ENCODE measurements at regions not wholly inside any gene's neighbourhood (a gene's known extent, or its start where the extent isn't known, plus 50 kb on each side); places are given as distances from the start of the nearest gene placed in this dataset.

DNA sequence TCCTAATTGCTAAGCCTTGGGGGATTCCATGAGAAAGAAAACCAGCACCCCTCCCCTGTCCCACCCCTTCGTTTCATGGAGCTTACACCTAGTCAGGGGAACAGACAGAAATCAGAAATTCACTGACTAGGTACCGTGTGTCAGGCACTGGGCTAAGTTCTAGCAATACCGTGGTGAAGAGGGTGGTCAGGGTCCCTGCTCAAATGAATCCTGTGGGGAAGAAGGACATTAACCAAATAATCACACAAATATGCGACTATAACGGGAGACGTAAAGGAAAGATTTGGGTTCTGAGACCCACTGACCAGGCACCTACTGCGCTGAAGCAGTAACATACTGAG lies 65.1 kb upstream of the TOP1 start:
- FAIRE-seq: no peak
- H4K20me1 ChIP-seq (ENCODE audit: insufficient read depth, low read length): peaks cover 4% of the 10 kb centered on the region
- H3K36me3 Mint-ChIP-seq (ENCODE audit: low read depth, unreplicated experiment): no peaks in the 10 kb centered on the region
- H3K27me3 Mint-ChIP-seq (ENCODE audit: low read depth, unreplicated experiment): peaks cover 14% of the 10 kb centered on the region
- no peaks in the 10 kb centered on the region for H3K9me3 ChIP-seq (ENCODE audit: insufficient read depth, low read depth, low read length)
- no peak overlapping the region for H3K4me3 ChIP-seq (ENCODE audit: insufficient read depth, low read depth, low read length)
- no peaks in the 10 kb centered on the region for H3K9me3 Mint-ChIP-seq (ENCODE audit: unreplicated experiment)
- H3K4me1 Mint-ChIP-seq (ENCODE audit: low read depth, unreplicated experiment): no peaks in the 10 kb centered on the region
- DNase-seq (ENCODE audit: low read depth): no peak
- no peaks in the 10 kb centered on the region for H3K4me1 ChIP-seq (ENCODE audit: insufficient read depth, low read length)
- no peak overlapping the region for H3K9ac ChIP-seq (ENCODE audit: low read length)
- no peak for TF ChIP-seq EZH2 (IDR thresholded peaks at IDR 0.05; ENCODE audit: insufficient read depth, low read length)
- TF ChIP-seq, protein P1, sequence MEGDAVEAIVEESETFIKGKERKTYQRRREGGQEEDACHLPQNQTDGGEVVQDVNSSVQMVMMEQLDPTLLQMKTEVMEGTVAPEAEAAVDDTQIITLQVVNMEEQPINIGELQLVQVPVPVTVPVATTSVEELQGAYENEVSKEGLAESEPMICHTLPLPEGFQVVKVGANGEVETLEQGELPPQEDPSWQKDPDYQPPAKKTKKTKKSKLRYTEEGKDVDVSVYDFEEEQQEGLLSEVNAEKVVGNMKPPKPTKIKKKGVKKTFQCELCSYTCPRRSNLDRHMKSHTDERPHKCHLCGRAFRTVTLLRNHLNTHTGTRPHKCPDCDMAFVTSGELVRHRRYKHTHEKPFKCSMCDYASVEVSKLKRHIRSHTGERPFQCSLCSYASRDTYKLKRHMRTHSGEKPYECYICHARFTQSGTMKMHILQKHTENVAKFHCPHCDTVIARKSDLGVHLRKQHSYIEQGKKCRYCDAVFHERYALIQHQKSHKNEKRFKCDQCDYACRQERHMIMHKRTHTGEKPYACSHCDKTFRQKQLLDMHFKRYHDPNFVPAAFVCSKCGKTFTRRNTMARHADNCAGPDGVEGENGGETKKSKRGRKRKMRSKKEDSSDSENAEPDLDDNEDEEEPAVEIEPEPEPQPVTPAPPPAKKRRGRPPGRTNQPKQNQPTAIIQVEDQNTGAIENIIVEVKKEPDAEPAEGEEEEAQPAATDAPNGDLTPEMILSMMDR (IDR thresholded peaks at IDR 0.05; ENCODE audit: insufficient read depth, low read depth, low read length): no peak
- no peak overlapping the region for H3K4me2 ChIP-seq (ENCODE audit: low read length)
- H3K79me2 ChIP-seq (ENCODE audit: insufficient read depth, low read length): no peaks in the 10 kb centered on the region
- H3K27me3 ChIP-seq (ENCODE audit: insufficient read depth, low read length): no peaks in the 10 kb centered on the region
- H3K4me3 Mint-ChIP-seq (ENCODE audit: unreplicated experiment): no peak overlapping the region
- H2AFZ ChIP-seq (ENCODE audit: low read depth, low read length): no peak overlapping the region
- no peak overlapping the region for H3K27ac ChIP-seq (ENCODE audit: low read depth, low read length)
- H3K27ac Mint-ChIP-seq (ENCODE audit: unreplicated experiment): no peak overlapping the region
- no peaks in the 10 kb centered on the region for H3K36me3 ChIP-seq (ENCODE audit: insufficient read depth, low read length)

DNA sequence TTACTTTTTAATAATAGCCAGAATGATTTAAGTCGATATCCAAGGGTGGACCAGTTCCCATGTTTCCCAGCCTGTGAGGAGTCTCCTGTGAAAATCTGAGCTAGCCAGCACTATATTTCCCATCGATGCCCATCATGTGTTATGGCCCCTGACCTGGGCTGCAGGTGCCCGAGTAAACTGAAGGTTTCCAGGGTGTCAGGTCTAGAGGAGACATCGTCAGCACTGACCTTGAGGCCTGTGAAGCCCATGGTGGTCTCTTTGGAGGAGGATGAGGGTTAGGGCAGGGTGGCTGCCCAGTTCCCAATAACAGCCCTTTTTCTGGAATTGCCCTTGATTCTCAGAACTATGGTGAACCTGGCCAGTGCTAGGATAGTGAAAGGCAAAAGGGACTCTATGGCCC lies 63.0 kb upstream of the TOP1 start:
- no peaks in the 10 kb centered on the region for H3K79me2 ChIP-seq (ENCODE audit: insufficient read depth, low read length)
- H4K20me1 ChIP-seq (ENCODE audit: insufficient read depth, low read length): peaks cover 4% of the 10 kb centered on the region
- no peak overlapping the region for H2AFZ ChIP-seq (ENCODE audit: low read depth, low read length)
- Mint-ChIP-seq H3K4me1 (ENCODE audit: low read depth, unreplicated experiment) (no peaks in the 10 kb centered on the region), H3K36me3 (ENCODE audit: low read depth, unreplicated experiment) (no peaks in the 10 kb centered on the region), H3K4me3 (ENCODE audit: unreplicated experiment) (no peak overlapping the region), H3K27ac (ENCODE audit: unreplicated experiment) (no peak overlapping the region), H3K9me3 (ENCODE audit: unreplicated experiment) (no peaks in the 10 kb centered on the region), H3K27me3 (ENCODE audit: low read depth, unreplicated experiment) (peaks cover 16% of the 10 kb centered on the region)
- H3K27me3 ChIP-seq (ENCODE audit: insufficient read depth, low read length): no peaks in the 10 kb centered on the region
- no peaks in the 10 kb centered on the region for H3K4me1 ChIP-seq (ENCODE audit: insufficient read depth, low read length)
- DNase-seq (ENCODE audit: low read depth) (no peak), FAIRE-seq (no peak)
- H3K4me2 ChIP-seq (ENCODE audit: low read length): no peak overlapping the region
- no peak for TF ChIP-seq EZH2 (IDR thresholded peaks at IDR 0.05; ENCODE audit: insufficient read depth, low read length)
- TF ChIP-seq, protein P1 (IDR thresholded peaks at IDR 0.05; ENCODE audit: insufficient read depth, low read depth, low read length): no peak
- no peak overlapping the region for H3K4me3 ChIP-seq (ENCODE audit: insufficient read depth, low read depth, low read length)
- no peaks in the 10 kb centered on the region for H3K36me3 ChIP-seq (ENCODE audit: insufficient read depth, low read length)
- no peak overlapping the region for H3K27ac ChIP-seq (ENCODE audit: low read depth, low read length)
- H3K9ac ChIP-seq (ENCODE audit: low read length): no peak overlapping the region
- no peaks in the 10 kb centered on the region for H3K9me3 ChIP-seq (ENCODE audit: insufficient read depth, low read depth, low read length)

DNA sequence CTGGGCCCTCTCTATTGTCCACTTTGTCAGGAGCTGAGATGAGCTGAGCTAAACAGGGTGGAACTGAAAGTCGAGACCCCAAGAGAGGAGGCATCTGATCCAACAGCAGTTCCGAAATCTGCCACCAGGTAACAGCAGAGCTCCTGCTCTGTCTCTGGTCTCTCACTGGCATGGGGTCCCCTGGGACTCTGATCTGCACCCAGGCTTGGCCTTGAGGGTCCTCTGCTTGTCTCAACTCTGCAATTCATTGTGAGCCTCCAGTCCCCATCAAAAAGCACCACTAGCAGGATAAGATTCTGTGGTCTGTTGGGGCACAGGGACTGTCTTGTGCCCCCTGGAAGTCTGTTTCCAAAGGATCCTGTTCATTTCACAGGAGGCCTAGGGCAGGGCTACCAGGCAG lies 62.5 kb upstream of the TOP1 start:
- no peaks in the 10 kb centered on the region for H3K36me3 Mint-ChIP-seq (ENCODE audit: low read depth, unreplicated experiment)

More for the DNA sequence above, 62.5 kb upstream of the TOP1 start:
- Histone ChIP-seq H3K4me3 (ENCODE audit: insufficient read depth, low read depth, low read length) (no peak overlapping the region), H3K9ac (ENCODE audit: low read length) (no peak overlapping the region), H3K4me1 (ENCODE audit: insufficient read depth, low read length) (no peaks in the 10 kb centered on the region), H3K9me3 (ENCODE audit: insufficient read depth, low read depth, low read length) (no peaks in the 10 kb centered on the region), H3K36me3 (ENCODE audit: insufficient read depth, low read length) (no peaks in the 10 kb centered on the region), H3K27me3 (ENCODE audit: insufficient read depth, low read length) (no peaks in the 10 kb centered on the region), H2AFZ (ENCODE audit: low read depth, low read length) (no peak overlapping the region), H3K27ac (ENCODE audit: low read depth, low read length) (no peak overlapping the region), H4K20me1 (ENCODE audit: insufficient read depth, low read length) (peaks cover 4% of the 10 kb centered on the region), H3K79me2 (ENCODE audit: insufficient read depth, low read length) (no peaks in the 10 kb centered on the region), H3K4me2 (ENCODE audit: low read length) (no peak overlapping the region)
- no peak for DNase-seq (ENCODE audit: low read depth)
- TF ChIP-seq EZH2 (IDR thresholded peaks at IDR 0.05; ENCODE audit: insufficient read depth, low read length): no peak
- TF ChIP-seq, protein P1 (IDR thresholded peaks at IDR 0.05; ENCODE audit: insufficient read depth, low read depth, low read length): peak; percentile 30
- H3K9me3 Mint-ChIP-seq (ENCODE audit: unreplicated experiment): no peaks in the 10 kb centered on the region
- FAIRE-seq: no peak
- no peaks in the 10 kb centered on the region for H3K4me1 Mint-ChIP-seq (ENCODE audit: low read depth, unreplicated experiment)
- no peak overlapping the region for H3K4me3 Mint-ChIP-seq (ENCODE audit: unreplicated experiment)
- peaks cover 19% of the 10 kb centered on the region for H3K27me3 Mint-ChIP-seq (ENCODE audit: low read depth, unreplicated experiment)
- no peak overlapping the region for H3K27ac Mint-ChIP-seq (ENCODE audit: unreplicated experiment)
